ENCODE measurements at regions not wholly inside any gene's neighbourhood (a gene's known extent, or its start where the extent isn't known, plus 50 kb on each side); places are given as distances from the start of the nearest gene placed in this dataset.

DNA sequence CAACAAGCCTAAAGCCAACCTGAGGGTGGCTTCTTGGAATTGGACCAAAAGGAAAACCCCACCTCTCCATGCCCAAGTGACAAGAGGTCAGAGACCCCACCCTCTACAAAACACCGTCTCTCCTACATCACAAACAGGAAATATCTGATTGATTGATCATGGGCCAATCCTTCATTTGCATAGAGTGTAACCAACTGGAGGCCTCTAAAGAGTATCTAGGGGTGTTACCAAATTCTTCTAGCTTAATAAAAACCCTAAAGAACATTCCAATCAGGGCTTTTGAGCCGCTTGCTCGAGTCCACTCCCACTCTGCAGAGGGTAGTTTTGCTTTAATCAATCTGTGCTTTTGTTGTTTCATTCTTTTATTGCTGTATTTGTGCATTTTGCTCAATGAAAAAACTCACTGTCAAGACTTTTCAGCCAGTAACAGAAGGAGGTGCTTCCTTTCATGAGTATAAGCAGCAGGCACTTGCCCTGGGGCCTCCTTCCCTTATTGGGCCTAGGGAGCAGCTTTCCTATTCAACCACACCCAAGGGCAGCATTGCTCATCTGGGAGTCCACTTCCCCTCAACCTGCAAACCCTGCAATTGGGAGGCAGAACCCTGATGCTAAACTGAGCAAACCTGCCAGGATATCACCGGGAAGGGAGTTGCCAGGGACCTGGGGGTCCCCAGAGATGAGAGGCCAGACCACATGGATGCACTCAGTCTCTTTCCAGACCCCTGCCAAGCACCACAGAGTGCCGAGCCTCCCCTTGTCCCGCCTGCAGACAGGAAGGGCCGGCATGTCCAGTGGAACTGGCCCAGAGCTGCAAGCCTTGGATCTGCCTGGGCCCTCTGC is 154.3 kb upstream of the VSTM2B start:
- Histone ChIP-seq H4K20me1 (ENCODE audit: insufficient read depth) (no peaks in the 10 kb centered on the region), H3K9me2 (ENCODE audit: insufficient read depth) (no peaks in the 10 kb centered on the region), H3K9ac (no peak overlapping the region), H3K4me2 (ENCODE audit: unreplicated experiment) (no peak overlapping the region), H3K4me3 (no peak overlapping the region), H2AFZ (no peak overlapping the region), H3K79me2 (ENCODE audit: insufficient read depth) (no peaks in the 10 kb centered on the region), H3K36me3 (ENCODE audit: low read depth) (no peaks in the 10 kb centered on the region), H3F3A (ENCODE audit: insufficient read depth) (no peaks in the 10 kb centered on the region), H3K27ac (no peak overlapping the region), H3K9me3 (ENCODE audit: low read depth) (no peaks in the 10 kb centered on the region), H3K27me3 (replicated peaks; ENCODE audit: insufficient read depth) (peaks cover 3% of the 10 kb centered on the region; the same call in 1 of the 2 replicates), H3K4me1 (ENCODE audit: insufficient read depth) (no peaks in the 10 kb centered on the region)
- WGBS, 2 experiments (ENCODE audit: low coverage in 1 of 2, low lambda C conversion rate in 2 of 2, missing lambda C conversion rate in 2 of 2): 30 to 38% methylated on average over 7 of the region's 7 CpGs
- in situ Hi-C loops (cut with MboI): no loop called here
- no peak for TF ChIP-seq EZH2 (IDR thresholded peaks at IDR 0.05; ENCODE audit: insufficient read depth, poor library complexity, severe bottlenecking)
- no peak for TF ChIP-seq EZH2phosphoT487 (IDR thresholded peaks at IDR 0.05; ENCODE audit: insufficient read depth, low read depth)
- DNase-seq: no peak

DNA sequence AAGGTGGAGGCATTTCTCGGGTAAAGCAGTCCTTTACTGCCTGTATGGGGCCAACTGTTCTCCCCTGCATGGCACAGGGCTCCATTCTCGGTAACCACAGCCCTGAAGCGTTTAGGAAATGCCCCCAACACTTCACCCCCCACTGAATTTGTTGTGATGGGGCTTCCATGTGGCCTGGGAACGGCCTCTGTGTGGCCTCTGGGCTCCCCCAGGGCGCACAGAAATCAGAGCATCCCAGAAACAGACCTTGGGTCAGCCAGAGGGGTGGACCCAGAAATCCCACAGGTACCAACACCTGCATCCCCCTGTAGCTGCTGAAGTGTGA is 153.7 kb upstream of the VSTM2B start:
- no peak overlapping the region for H3K4me3 ChIP-seq
- no peak overlapping the region for H3K4me2 ChIP-seq (ENCODE audit: unreplicated experiment)
- no peaks in the 10 kb centered on the region for H3K9me3 ChIP-seq (ENCODE audit: low read depth)
- peaks cover 3% of the 10 kb centered on the region; the same call in 1 of the 2 replicates for H3K27me3 ChIP-seq (replicated peaks; ENCODE audit: insufficient read depth)
- in situ Hi-C loops (cut with MboI): no loop called here
- WGBS, 2 experiments (ENCODE audit: low coverage in 1 of 2, low lambda C conversion rate in 2 of 2, missing lambda C conversion rate in 2 of 2): 9 to 17% methylated on average over 5 of the region's 5 CpGs
- no peaks in the 10 kb centered on the region for H3K4me1 ChIP-seq (ENCODE audit: insufficient read depth)
- no peaks in the 10 kb centered on the region for H4K20me1 ChIP-seq (ENCODE audit: insufficient read depth)
- H3K9me2 ChIP-seq (ENCODE audit: insufficient read depth): no peaks in the 10 kb centered on the region
- no peaks in the 10 kb centered on the region for H3K79me2 ChIP-seq (ENCODE audit: insufficient read depth)
- H3K36me3 ChIP-seq (ENCODE audit: low read depth): no peaks in the 10 kb centered on the region
- TF ChIP-seq EZH2 (IDR thresholded peaks at IDR 0.05; ENCODE audit: insufficient read depth, poor library complexity, severe bottlenecking): no peak
- TF ChIP-seq EZH2phosphoT487 (IDR thresholded peaks at IDR 0.05; ENCODE audit: insufficient read depth, low read depth): no peak
- no peak overlapping the region for H2AFZ ChIP-seq
- DNase-seq: no peak
- H3F3A ChIP-seq (ENCODE audit: insufficient read depth): no peaks in the 10 kb centered on the region
- H3K9ac ChIP-seq: no peak overlapping the region
- no peak overlapping the region for H3K27ac ChIP-seq

DNA sequence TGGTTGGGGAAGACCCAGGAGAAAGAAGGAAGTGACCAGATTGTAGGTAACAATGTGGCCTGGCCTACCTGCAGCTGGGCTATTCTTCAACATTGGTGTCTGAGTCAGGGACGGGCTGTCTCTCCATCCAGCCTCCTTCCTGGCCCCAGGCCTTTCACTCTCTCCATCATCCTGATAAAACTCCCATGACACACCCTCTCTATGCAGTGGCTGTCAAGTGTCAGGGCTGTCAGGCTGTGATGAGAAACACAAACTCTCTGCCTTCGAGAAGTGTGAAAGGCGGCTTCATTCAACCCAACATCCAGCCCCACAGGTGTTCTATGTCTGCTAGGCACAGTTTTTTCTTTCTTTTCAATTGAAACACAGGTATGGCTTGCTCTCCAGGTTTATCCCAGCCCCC is 153.3 kb upstream of the VSTM2B start:
- Histone ChIP-seq H3K36me3 (ENCODE audit: low read depth) (no peaks in the 10 kb centered on the region), H2AFZ (no peak overlapping the region), H4K20me1 (ENCODE audit: insufficient read depth) (no peaks in the 10 kb centered on the region), H3K27ac (no peak overlapping the region), H3F3A (ENCODE audit: insufficient read depth) (no peaks in the 10 kb centered on the region), H3K4me1 (ENCODE audit: insufficient read depth) (no peaks in the 10 kb centered on the region), H3K27me3 (replicated peaks; ENCODE audit: insufficient read depth) (peaks cover 3% of the 10 kb centered on the region; the same call in 1 of the 2 replicates), H3K4me3 (no peak overlapping the region), H3K9me2 (ENCODE audit: insufficient read depth) (no peaks in the 10 kb centered on the region), H3K9ac (no peak overlapping the region), H3K79me2 (ENCODE audit: insufficient read depth) (no peaks in the 10 kb centered on the region), H3K9me3 (ENCODE audit: low read depth) (no peaks in the 10 kb centered on the region), H3K4me2 (ENCODE audit: unreplicated experiment) (no peak overlapping the region)
- no peak for DNase-seq
- 39% methylated on average over 3 of the region's 3 CpGs for WGBS, 2 experiments (ENCODE audit: low coverage in 1 of 2, low lambda C conversion rate in 2 of 2, missing lambda C conversion rate in 2 of 2)
- in situ Hi-C loops (cut with MboI): no loop called here
- TF ChIP-seq EZH2phosphoT487 (IDR thresholded peaks at IDR 0.05; ENCODE audit: insufficient read depth, low read depth) (no peak), EZH2 (IDR thresholded peaks at IDR 0.05; ENCODE audit: insufficient read depth, poor library complexity, severe bottlenecking) (no peak)

DNA sequence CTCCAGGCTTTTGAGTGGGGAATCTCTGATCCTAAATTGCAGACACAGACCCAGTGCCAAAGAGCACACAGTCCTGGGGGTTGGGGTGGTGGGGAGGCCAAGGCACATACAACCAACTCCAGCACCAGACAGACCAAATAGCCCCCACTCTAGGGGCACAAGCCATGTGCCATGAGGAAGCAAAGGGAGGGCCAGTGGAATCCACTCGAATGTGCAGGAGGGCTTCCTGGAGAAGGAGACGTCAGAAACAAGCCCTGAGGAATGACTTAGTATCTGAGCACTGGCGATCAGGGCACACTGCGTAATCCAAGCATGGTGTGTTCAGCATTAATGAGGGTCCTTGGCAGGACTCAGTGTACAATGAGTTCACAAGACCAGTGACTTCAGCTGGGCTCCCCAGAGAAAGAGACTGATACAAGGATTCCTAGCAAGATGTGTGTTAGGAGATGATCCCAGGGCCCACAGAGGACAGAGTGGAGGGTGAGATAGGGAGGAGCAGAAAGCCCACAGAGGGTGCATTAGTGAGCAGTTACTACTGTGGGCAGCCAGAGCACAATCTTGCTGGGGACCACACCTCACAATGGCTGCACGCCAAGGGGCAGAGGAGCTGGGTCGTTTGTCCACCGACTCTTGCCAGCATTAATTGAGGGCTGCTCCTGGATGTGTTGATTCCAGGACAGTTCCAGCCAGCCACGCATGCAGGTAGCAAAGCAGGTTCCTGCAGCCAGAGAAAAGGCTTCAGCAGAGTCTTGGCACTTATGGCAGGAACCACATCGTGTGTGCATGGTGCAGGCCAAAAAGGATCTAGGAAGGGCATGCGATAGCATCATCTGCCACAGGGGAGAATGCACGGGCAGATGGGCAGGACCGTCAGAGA is 152.6 kb upstream of the VSTM2B start:
- TF ChIP-seq EZH2phosphoT487 (IDR thresholded peaks at IDR 0.05; ENCODE audit: insufficient read depth, low read depth) (no peak), EZH2 (IDR thresholded peaks at IDR 0.05; ENCODE audit: insufficient read depth, poor library complexity, severe bottlenecking) (no peak)
- Histone ChIP-seq H2AFZ (no peak overlapping the region), H3K9me2 (ENCODE audit: insufficient read depth) (no peaks in the 10 kb centered on the region), H3K9me3 (ENCODE audit: low read depth) (no peaks in the 10 kb centered on the region), H3K4me2 (ENCODE audit: unreplicated experiment) (no peak overlapping the region), H3K27ac (no peak overlapping the region), H4K20me1 (ENCODE audit: insufficient read depth) (no peaks in the 10 kb centered on the region), H3K79me2 (ENCODE audit: insufficient read depth) (no peaks in the 10 kb centered on the region), H3F3A (ENCODE audit: insufficient read depth) (no peaks in the 10 kb centered on the region), H3K36me3 (ENCODE audit: low read depth) (no peaks in the 10 kb centered on the region), H3K4me1 (ENCODE audit: insufficient read depth) (no peaks in the 10 kb centered on the region), H3K4me3 (no peak overlapping the region), H3K9ac (no peak overlapping the region), H3K27me3 (replicated peaks; ENCODE audit: insufficient read depth) (no peaks in the 10 kb centered on the region)
- in situ Hi-C loops (cut with MboI): no loop called here
- no peak for DNase-seq
- WGBS, 2 experiments (ENCODE audit: low coverage in 1 of 2, low lambda C conversion rate in 2 of 2, missing lambda C conversion rate in 2 of 2): 25 to 27% methylated on average over 12 of the region's 12 CpGs
